ENCODE measurements at regions not wholly inside any gene's neighbourhood (a gene's known extent, or its start where the extent isn't known, plus 50 kb on each side); places are given as distances from the start of the nearest gene placed in this dataset.
A peak's percentile ranks its signal among the peaks of the same experiment; 100 is the strongest.

- peak; percentile 57 for DNase-seq (ENCODE audit: low spot score)
Observed at GRCh38 chr7:155213955-155214740, 83.5 kb upstream of the INSIG1 start.

DNA sequence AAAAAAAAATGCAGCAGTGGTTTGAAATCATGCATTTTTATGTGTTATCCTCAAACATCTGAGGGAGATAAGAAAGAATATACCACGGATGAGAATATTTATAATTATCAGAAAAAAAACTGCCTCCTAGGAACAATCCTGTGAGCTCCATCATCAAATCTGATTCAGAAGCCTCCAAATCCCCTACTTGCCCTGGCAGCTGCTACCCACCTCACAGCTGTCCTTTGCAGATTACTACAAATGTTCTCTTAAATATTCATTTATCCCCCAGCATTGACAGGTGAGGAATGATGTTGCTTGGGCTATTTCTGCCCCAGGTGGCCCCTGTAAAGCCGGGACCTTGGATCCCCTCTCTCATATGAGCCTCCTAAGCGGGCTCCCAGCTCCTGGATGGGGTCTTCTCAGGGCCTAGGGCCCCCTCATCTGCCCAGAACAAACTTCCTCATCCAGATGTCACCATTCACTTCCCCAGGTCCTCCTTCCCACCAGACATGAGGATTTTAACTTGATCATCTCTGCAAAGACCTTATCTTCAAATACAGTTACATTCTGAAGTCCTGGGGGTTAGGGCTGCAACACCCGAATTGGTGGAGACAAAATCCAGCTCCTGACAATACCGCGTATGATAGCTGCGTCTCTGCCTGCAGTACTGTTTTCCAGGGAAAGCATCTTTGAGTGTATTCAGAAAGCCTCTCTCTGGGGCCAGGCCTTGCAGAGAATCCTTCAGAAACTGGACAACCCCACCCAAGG is 81.9 kb upstream of the INSIG1 start:
- DNase-seq (ENCODE audit: low spot score): no peak

DNA sequence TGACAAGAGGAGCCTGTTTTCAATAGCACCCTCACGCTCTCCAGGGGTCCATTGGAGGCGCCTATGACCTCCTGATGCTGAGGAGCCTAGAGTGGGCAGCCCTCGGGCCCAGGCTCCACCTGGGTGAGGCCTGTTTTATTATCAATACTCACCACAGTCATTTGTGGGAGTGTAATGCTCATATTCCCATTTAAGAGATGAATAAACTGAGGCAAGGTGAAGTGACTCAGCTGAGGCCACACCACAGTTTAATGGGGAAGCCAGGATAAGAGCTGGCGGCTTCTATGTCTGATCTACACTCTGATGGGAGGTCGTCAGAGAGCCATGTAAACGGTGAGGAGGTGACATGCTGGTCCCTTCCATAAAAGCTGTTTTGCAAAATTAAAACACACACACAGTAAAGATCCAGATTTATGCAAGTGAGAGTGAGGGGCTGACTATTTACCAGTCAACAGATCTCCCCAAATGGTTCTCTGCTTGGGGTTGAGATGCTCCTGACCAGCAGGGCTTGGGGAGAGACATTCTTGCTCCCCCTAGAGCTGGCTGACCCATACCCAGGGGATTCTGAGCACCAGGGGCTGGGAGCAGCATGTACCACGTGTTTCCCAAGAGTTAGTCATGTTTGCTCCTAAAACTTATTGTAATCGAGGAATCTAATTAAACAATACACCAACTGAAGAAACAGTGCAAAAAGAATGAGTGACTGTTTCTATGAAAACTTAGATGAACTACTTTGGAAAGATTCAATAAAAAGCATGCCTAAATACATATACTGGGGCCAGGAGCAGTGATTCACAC is 81.0 kb upstream of the INSIG1 start:
- DNase-seq (ENCODE audit: low spot score): no peak

GRCh38 chr7:155217634-155218033 is 80.0 kb upstream of the INSIG1 start:
- DNase-seq (ENCODE audit: low spot score): no peak

DNA sequence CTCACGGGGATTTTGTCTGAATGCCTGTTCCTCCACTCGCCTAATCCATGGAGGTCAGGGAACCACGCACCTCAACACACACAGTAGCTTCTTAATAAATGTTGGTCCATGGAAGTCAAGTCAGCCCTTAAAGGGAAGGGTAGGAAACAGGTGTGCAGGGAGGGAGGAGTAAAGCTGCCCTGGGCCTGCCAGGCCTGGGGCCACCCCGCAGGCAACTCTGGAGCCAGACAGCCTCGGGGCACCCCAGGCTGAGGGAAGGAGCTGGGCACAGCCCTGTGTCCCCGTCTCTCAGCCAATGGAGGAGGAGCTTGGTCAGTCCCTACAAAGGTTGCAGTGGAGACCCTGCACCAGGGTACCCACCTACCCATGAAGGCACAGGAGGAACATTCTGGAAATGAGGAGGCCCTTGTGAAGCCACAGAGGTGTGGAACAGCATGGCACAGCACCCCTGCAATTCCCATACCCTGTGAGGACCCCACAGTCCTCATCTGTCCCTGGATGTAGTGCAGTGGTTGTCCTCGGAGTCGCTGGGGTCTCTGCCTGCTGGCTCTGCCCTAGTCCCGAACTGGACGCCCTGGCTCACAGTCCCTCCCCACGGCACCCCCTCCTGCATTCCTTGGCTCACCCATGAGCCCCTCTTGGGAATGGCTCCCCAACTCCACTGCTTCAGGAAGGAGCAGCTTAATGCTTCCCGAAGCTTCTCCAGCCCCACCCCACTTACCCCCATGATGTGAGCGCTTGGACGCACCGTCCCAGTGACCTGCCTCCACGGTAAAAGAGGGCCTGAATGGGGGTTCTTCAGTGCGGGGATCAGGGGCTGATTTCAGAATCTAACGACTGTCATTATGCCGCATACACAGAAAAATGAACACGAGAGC is 79.2 kb upstream of the INSIG1 start:
- DNase-seq (ENCODE audit: low spot score): no peak

GRCh38 chr7:155219154-155219531 is 78.5 kb upstream of the INSIG1 start:
- DNase-seq (ENCODE audit: low spot score): no peak

DNA sequence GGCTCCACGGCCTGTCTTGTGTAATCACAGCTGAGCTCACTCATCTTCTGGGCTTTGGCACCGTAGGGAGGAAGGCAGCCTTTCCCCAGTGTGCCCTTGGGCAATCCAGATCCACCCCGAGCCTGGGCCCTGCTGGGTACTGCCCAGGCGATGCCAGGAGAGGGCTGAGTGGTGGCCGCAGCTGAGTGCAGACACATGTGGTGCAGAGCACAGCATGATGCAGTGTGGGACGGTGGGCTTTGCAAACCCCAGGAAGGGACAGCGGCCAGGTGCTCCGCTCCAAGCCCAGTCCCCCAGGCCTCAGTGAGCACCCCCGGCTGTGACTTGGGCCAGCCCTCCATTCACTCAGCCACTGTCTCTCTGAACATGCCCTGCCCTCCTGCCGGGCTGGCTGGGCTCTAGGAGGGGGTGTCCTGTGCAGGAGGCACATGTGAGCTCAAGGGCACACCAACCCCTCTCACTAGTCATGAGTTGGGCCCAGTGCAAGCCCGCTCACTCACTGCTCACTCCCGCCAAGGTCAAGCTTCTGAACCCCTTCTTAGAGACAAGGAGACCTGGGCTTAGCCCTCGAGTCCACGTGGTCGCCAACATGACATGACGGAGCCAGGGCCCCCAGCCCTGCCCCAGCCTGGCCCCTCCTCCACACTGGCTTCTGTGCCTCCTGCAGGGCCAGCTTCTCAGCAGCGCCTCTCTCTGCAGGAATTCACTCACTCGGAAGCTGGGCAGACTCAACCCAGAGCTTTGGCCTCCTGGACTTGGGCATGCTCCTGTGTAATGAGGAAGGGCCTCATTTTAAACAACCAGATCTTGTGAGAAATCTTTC is 77.5 kb upstream of the INSIG1 start:
- no peak for DNase-seq (ENCODE audit: low spot score)

DNA sequence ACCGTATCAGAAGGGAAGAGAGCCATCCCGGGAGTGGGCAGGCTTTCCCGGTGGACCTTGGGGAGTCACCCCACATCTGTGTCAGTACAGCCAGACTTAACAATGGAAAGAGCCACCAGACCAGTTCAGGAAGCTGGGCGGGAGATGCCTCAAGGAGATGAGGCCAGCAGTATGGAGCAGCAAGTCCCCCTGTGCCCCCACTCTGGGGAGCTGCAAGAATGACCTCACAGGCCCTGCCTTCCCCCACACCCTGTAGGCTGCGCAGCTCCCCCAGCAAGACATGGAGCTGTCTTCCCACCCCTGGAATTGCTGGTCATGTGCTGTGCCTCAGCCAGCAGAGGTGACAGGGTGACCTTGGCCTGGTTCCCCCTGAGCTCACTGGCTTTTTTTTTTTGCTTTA is 76.8 kb upstream of the INSIG1 start:
- DNase-seq (ENCODE audit: low spot score): no peak

DNA sequence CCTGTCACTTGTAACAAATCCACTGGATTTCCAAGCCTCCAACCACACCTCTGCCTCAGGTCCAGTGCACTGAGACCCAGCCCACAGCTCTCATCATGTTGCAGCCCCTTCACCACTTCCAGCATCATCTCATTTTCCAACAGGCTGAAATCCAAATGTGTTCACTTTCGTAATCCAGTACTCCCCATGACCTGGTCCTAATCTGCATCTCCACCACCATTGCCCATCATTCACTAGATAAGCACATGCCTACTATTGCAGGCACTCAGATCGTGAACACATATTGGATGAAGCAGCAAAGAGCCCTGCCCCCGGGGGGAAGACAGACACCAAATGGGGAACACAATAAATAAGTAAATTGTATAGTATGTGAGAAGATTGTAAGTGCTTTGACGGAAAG is 76.1 kb upstream of the INSIG1 start:
- no peak for DNase-seq (ENCODE audit: low spot score)

- DNase-seq (ENCODE audit: low spot score): no peak
Observed at GRCh38 chr7:155222061-155222460, 75.6 kb upstream of the INSIG1 start.

DNA sequence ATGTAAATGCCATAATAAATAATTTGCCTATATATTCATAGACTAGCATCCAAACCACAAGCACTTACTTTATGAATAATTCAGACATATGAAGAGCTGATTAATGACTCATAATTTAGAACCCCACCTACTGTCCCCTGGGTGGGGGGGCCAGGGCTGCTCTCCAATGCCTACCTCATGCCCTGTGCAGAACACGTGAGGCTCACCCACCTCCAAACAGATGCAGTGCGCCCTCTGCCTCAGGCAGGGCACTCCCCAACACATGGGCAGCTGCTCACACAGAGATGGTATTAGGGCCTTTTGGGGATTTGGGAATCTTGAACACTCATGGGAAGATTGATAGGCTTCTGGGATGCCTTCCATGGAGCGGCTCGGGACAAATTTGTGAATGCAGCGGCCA is 75.1 kb upstream of the INSIG1 start:
- DNase-seq (ENCODE audit: low spot score): no peak

DNA sequence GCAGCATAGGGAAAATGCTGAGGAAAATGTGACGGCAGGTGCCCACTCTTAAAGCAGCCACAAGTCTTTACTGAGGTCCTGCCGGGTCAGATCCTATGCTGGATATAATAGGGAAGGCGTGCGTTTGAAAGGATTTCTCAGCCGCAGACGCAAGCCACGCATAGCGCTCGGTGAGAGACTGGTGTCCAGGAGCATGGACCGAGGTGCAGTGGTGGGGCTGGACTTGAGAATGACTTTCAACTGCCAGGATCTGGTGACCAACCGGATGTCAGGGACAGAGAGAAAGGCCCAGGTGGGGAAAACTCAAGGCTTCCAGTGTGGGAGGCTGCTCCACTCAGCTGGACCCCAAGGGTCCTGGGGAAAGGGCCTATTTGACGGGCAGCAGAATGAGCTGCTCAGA is 74.7 kb upstream of the INSIG1 start:
- no peak for DNase-seq (ENCODE audit: low spot score)

- DNase-seq (ENCODE audit: low spot score): no peak
Observed at GRCh38 chr7:155223503-155223902, 74.2 kb upstream of the INSIG1 start.

- DNase-seq (ENCODE audit: low spot score): peak; percentile 39
Observed at GRCh38 chr7:155224116-155224811, 73.4 kb upstream of the INSIG1 start.

GRCh38 chr7:155225095-155225494 is 72.6 kb upstream of the INSIG1 start:
- DNase-seq (ENCODE audit: low spot score): no peak

GRCh38 chr7:155225516-155225915 is 72.2 kb upstream of the INSIG1 start:
- no peak for DNase-seq (ENCODE audit: low spot score)

DNA sequence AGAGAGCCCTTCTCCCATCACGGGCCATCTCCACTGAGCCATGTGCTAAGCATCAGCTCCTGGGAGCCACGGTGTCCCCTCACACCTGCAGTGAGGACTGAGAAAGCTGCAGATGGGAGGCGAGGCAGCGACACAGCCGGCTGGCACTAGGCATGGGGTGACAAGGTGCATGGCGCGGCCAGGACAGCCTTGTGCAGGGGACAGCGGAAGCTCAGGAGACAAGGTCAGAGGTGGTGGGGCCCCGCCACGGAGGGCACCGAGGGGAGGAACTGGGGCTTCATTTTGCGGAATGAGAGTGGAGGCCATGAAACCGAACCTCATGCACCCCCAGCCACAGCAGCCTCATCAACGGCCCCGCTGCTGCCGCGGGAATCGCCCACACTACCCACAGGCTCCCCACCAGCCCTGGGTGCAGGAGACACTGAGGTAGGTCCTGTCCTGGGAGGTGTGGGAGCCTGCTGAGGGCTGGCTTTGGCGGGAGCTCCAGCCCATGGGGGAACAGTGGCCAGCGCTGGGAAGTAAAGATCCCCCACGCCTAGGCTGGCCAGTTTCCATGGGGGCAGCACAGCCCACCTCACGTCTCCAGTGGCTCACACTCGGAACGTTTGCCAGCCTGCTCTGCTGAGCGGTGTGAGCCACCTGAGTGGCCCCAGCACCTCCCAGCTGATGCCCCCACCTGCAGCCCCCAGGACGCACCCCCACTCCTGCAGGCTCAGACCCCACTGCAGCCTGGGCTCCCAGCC is 71.2 kb upstream of the INSIG1 start:
- DNase-seq (ENCODE audit: low spot score): no peak

- no peak for DNase-seq (ENCODE audit: low spot score)
Observed at GRCh38 chr7:155227004-155227787, 70.5 kb upstream of the INSIG1 start.
